A673 (cell line): ENCODE measurements at regions not wholly inside any gene's neighbourhood (a gene's known extent, or its start where the extent isn't known, plus 50 kb on each side); places are given as distances from the start of the nearest gene placed in this dataset.

ENCODE experiments used
- CTCF ChIP-seq: fragments of 300-800, 200-600 bp; sonication (generic); conservative IDR thresholded peaks from 2 replicates; pipeline ENCODE4 v1.5.1; 2017; ENCODE audit warnings: low read depth, mild to moderate bottlenecking, antibody characterized with exemption, low read length, moderate library complexity, mixed read lengths
- EZH2 ChIP-seq: fragments of 200-600 bp; sonication (generic); IDR thresholded peaks from 2 replicates; pipeline ENCODE4 v1.6.1; 2017; ENCODE audit warnings: borderline replicate concordance, low read depth, mild to moderate bottlenecking, mixed read lengths, antibody characterized with exemption, low read length; ENCODE audit not compliant: poor library complexity, severe bottlenecking

DNA sequence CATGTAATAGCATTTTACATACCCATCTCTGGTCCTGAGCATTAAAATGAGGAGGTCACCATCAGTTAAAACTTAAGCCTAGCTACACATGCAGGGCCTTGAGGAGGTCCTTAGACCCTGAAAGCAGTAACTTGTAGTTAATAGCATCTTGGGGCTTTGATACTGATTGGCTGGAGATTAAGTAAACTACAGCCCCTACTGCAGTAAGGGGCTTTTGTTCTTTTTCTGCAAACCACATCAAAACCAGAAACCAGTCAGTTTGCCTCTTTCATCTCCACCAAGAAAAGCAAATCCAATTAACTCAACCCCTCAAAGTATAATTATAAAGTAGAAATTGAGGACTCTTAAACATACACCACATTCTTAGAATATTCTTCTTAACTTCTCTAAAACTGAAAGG lies 622.7 kb downstream of the ZPLD1 start:
- TF ChIP-seq EZH2 (no peak), CTCF (no peak)
